ENCODE measurements at regions not wholly inside any gene's neighbourhood (a gene's known extent, or its start where the extent isn't known, plus 50 kb on each side); places are given as distances from the start of the nearest gene placed in this dataset.

DNA sequence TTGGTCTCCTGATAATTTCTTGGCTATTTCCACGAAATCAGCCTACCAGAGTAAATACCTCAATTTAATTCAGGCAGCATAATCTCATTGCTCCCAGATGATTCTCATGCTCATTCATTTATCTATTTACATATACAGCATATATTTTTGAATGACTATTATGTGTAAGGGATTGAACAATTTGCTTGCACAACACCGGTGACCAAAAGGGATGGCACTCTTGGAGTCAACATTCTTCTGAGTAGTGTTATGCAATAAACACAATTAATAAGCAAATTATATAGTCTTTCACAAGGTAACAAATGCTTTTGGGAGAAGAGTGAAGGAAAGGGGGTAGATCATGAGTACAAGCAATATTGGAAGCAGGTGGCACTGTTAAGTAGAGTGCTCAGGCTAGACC, 1015.3 kb downstream of the ARAP2 start:
- no peak overlapping the region for H3K27ac ChIP-seq
- no peaks in the 10 kb centered on the region for H3K4me1 ChIP-seq (ENCODE audit: low read depth)
- H3K27me3 ChIP-seq = no peaks in the 10 kb centered on the region
- no peaks in the 10 kb centered on the region for H3K36me3 ChIP-seq
- no peak for DNase-seq (ENCODE audit: low read depth in 1 of 2, low spot score in 1 of 2)
- TF ChIP-seq, protein P1, sequence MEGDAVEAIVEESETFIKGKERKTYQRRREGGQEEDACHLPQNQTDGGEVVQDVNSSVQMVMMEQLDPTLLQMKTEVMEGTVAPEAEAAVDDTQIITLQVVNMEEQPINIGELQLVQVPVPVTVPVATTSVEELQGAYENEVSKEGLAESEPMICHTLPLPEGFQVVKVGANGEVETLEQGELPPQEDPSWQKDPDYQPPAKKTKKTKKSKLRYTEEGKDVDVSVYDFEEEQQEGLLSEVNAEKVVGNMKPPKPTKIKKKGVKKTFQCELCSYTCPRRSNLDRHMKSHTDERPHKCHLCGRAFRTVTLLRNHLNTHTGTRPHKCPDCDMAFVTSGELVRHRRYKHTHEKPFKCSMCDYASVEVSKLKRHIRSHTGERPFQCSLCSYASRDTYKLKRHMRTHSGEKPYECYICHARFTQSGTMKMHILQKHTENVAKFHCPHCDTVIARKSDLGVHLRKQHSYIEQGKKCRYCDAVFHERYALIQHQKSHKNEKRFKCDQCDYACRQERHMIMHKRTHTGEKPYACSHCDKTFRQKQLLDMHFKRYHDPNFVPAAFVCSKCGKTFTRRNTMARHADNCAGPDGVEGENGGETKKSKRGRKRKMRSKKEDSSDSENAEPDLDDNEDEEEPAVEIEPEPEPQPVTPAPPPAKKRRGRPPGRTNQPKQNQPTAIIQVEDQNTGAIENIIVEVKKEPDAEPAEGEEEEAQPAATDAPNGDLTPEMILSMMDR (IDR thresholded peaks at IDR 0.05; ENCODE audit: low read depth, low read length) = no peak
- H3K4me3 ChIP-seq = no peak overlapping the region
- no peaks in the 10 kb centered on the region for H3K9me3 ChIP-seq (ENCODE audit: low read depth)

DNA sequence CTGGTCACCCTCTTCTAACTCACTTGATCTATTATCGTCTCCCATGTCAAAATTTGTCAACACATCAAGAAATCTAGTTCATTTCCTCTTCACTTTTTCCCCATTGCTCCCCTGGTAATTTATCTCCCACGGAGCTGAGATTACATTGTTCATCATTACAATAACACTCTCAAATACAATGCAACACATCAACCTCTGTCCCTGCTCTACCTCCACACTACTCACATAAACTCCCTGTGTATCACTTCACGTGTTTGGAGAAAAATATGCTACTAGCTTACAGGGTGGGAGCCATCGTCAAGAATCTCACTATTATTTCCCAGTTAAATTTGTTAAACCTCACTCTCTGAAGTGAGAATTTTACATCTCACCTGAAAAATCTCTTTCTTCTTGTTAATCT, 1006.4 kb downstream of the ARAP2 start:
- H3K4me3 ChIP-seq = no peak overlapping the region
- H3K27me3 ChIP-seq = no peaks in the 10 kb centered on the region
- no peak overlapping the region for H3K27ac ChIP-seq
- DNase-seq (ENCODE audit: low read depth in 1 of 2, low spot score in 1 of 2) = no peak
- no peaks in the 10 kb centered on the region for H3K4me1 ChIP-seq (ENCODE audit: low read depth)
- H3K9me3 ChIP-seq (ENCODE audit: low read depth) = no peaks in the 10 kb centered on the region
- no peaks in the 10 kb centered on the region for H3K36me3 ChIP-seq
- TF ChIP-seq, protein P1 (IDR thresholded peaks at IDR 0.05; ENCODE audit: low read depth, low read length) = no peak

DNA sequence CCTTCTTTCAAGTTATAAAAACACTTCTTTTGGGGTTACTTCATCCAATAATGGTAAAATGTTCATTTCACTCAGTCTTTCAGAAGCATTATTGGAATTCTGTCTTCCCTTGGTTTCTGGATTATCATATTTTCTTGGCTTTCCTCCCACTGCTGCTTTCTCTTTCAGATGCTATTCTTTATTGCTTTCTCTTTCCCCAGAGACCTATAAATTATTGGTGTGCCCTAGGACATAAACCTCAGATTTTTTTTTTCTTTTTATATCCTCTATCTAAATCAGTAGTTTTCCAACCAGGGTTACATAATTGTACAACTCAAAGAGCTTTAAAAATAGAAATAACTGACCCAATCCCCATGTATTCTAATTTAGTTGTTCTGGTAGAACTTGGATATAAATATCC, 1005.5 kb downstream of the ARAP2 start:
- TF ChIP-seq, protein P1 (IDR thresholded peaks at IDR 0.05; ENCODE audit: low read depth, low read length) = no peak
- no peak overlapping the region for H3K4me3 ChIP-seq
- no peak for DNase-seq (ENCODE audit: low read depth in 1 of 2, low spot score in 1 of 2)
- no peaks in the 10 kb centered on the region for H3K27me3 ChIP-seq
- H3K9me3 ChIP-seq (ENCODE audit: low read depth) = no peaks in the 10 kb centered on the region
- H3K27ac ChIP-seq = no peak overlapping the region
- H3K4me1 ChIP-seq (ENCODE audit: low read depth) = no peaks in the 10 kb centered on the region
- no peaks in the 10 kb centered on the region for H3K36me3 ChIP-seq

DNA sequence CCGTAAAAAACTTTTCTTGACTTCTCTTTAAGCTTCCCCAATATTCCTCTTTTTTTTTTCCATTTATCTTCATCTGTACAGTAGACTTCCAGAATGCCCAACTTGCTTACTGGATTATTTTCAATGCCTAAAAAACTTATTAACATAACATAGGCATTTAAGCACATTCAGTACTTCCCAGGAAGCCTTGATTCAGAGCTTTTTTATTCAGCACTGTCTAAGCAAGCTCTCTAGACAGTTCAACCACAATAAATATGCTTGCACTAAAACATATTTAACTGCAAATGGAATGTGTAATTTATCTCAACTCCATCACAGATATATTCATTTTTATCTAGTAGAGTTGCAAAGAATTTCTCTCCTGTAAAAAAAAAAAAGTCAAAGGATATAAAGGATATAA, 997.8 kb downstream of the ARAP2 start:
- no peaks in the 10 kb centered on the region for H3K27me3 ChIP-seq
- H3K4me1 ChIP-seq (ENCODE audit: low read depth) = no peaks in the 10 kb centered on the region
- H3K36me3 ChIP-seq = no peaks in the 10 kb centered on the region
- TF ChIP-seq, protein P1 (IDR thresholded peaks at IDR 0.05; ENCODE audit: low read depth, low read length) = no peak
- no peaks in the 10 kb centered on the region for H3K9me3 ChIP-seq (ENCODE audit: low read depth)
- no peak for DNase-seq (ENCODE audit: low read depth in 1 of 2, low spot score in 1 of 2)
- no peak overlapping the region for H3K4me3 ChIP-seq
- no peak overlapping the region for H3K27ac ChIP-seq

DNA sequence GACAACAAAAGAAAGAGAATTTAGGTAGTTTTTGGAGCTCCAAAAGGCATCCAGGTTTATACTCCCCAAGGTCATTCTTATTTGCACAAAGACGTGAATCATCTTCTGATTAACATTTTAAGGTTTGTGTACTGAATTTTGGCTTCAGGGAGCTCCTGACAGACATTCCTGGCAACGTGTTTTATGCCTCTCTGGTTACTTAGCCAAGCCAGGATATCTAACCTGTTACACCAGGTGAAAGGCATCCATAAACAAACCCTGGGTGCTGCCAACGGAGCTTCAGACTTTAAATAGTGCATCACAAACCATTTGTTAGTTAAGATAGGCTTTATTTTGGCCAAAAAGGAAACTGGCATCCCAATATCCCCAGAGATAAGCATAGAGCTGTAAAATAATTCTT, 997.3 kb downstream of the ARAP2 start:
- H3K27ac ChIP-seq = no peak overlapping the region
- no peaks in the 10 kb centered on the region for H3K9me3 ChIP-seq (ENCODE audit: low read depth)
- H3K27me3 ChIP-seq = no peaks in the 10 kb centered on the region
- H3K4me1 ChIP-seq (ENCODE audit: low read depth) = no peaks in the 10 kb centered on the region
- TF ChIP-seq, protein P1 (IDR thresholded peaks at IDR 0.05; ENCODE audit: low read depth, low read length) = no peak
- H3K36me3 ChIP-seq = no peaks in the 10 kb centered on the region
- DNase-seq (ENCODE audit: low read depth in 1 of 2, low spot score in 1 of 2) = no peak
- H3K4me3 ChIP-seq = no peak overlapping the region

DNA sequence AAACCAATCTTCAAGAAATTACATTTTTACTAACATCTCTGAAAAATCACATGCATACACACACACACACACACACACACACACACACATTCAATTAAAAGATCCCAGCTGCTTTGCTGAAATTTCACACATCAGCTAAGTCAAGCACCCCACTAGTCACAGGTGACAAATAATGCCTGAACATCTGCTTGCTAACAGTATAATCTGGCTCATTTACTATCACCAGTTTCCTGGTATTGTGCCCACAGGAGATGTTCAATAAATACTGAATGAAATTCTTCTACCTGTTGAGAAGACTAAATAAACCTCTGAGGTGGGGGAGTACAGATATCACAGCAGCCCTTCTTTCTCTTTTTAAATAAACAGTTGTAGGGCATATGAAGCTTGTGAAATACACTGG, 994.0 kb downstream of the ARAP2 start:
- H3K4me1 ChIP-seq (ENCODE audit: low read depth) = no peaks in the 10 kb centered on the region
- no peak overlapping the region for H3K4me3 ChIP-seq
- H3K27me3 ChIP-seq = no peaks in the 10 kb centered on the region
- TF ChIP-seq, protein P1 (IDR thresholded peaks at IDR 0.05; ENCODE audit: low read depth, low read length) = no peak
- no peak for DNase-seq (ENCODE audit: low read depth in 1 of 2, low spot score in 1 of 2)
- H3K9me3 ChIP-seq (ENCODE audit: low read depth) = no peaks in the 10 kb centered on the region
- H3K36me3 ChIP-seq = no peaks in the 10 kb centered on the region
- H3K27ac ChIP-seq = no peak overlapping the region
